Naive thymus-derived CD4-positive, alpha-beta T cell (primary cell): ENCODE measurements at regions not wholly inside any gene's neighbourhood (a gene's known extent, or its start where the extent isn't known, plus 50 kb on each side); places are given as distances from the start of the nearest gene placed in this dataset.
"Not testable (repeated sequence)": the region's sequence is repeated elsewhere in the genome, so short reads cannot be mapped to it uniquely, and the experiment has no call there.

Source experiments
- ATAC-seq: fragments of 150-1000 bp; cut with Tn5 transposase; 2 replicates; pipeline ENCODE4 v1.10.0; 2021; ENCODE audit warnings: mild to moderate bottlenecking, moderate library complexity
- CTCF ChIA-PET: fragments of 350-600 bp; sonication (Branson Sonifier 250); formaldehyde crosslinking; loops from one replicate; lab custom pipeline; 2021; ENCODE audit warnings: antibody characterized with exemption; lab: Charles Lee
- POLR2A ChIA-PET: fragments of 350-600 bp; sonication (Branson Sonifier 250); formaldehyde crosslinking; loops from one replicate; lab custom pipeline; 2021; ENCODE audit warnings: antibody characterized with exemption, inconsistent platforms; lab: Charles Lee
- DNase-seq, 9 donors: peaks; one replicate each; pipeline versions ENCODE4 v3.0.0 to v3.0.0-alpha.2; 2020 to 2022; ENCODE audit warnings: mixed read lengths in 1 of 9
- H3K27ac ChIP-seq: one replicate; pipeline ENCODE4 v1.7.0; 2013; ENCODE audit warnings: mild to moderate bottlenecking, low read depth, low read length, moderate library complexity
- H3K27me3 ChIP-seq, 2 donors: one replicate each; pipeline ENCODE4 v1.7.0; 2013; ENCODE audit warnings: low read length in 2 of 2, mild to moderate bottlenecking in 2 of 2, moderate library complexity in 2 of 2; ENCODE audit not compliant: control insufficient read depth in 2 of 2, insufficient read depth in 2 of 2
- H3K36me3 ChIP-seq, 3 experiments: 1 replicate in 2 of 3; 2 replicates in 1 of 3; pipeline ENCODE4 v1.7.0; 2013; ENCODE audit warnings: low read length in 3 of 3, mild to moderate bottlenecking in 3 of 3, moderate library complexity in 1 of 3; ENCODE audit not compliant: insufficient read depth in 3 of 3, control insufficient read depth in 2 of 3
- H3K4me1 ChIP-seq, 2 donors: one replicate each; pipeline ENCODE4 v1.7.0; 2013; ENCODE audit warnings: low read length in 2 of 2, mild to moderate bottlenecking in 2 of 2, moderate library complexity in 1 of 2; ENCODE audit not compliant: control insufficient read depth in 2 of 2, insufficient read depth in 2 of 2
- H3K4me3 ChIP-seq: 2 replicates; pipeline ENCODE4 v1.7.0; 2013; ENCODE audit warnings: mild to moderate bottlenecking, low read length
- H3K9me3 ChIP-seq, 3 experiments: 1 replicate in 2 of 3; 2 replicates in 1 of 3; pipeline ENCODE4 v1.7.0; 2013; ENCODE audit warnings: low read length in 3 of 3; ENCODE audit not compliant: control insufficient read depth in 2 of 3
- H3K27ac Mint-ChIP-seq, 9 donors: one replicate each; pipeline ENCODE4 v1.8.0; 2020 to 2022; ENCODE audit warnings: mixed read lengths in 9 of 9, mild to moderate bottlenecking in 8 of 9, moderate library complexity in 5 of 9, inconsistent platforms in 2 of 9
- H3K27me3 Mint-ChIP-seq, 5 donors: one replicate each; pipeline ENCODE4 v1.8.0; 2021 to 2022; ENCODE audit warnings: mixed read lengths in 5 of 5, mild to moderate bottlenecking in 1 of 5
- H3K36me3 Mint-ChIP-seq, 5 donors: one replicate each; pipeline ENCODE4 v1.8.0; 2020 to 2022; ENCODE audit warnings: mixed read lengths in 5 of 5, mild to moderate bottlenecking in 3 of 5, inconsistent platforms in 1 of 5
- H3K4me1 Mint-ChIP-seq, 7 donors: one replicate each; pipeline ENCODE4 v1.8.0; 2020 to 2022; ENCODE audit warnings: mixed read lengths in 7 of 7, mild to moderate bottlenecking in 3 of 7, inconsistent platforms in 1 of 7
- H3K4me3 Mint-ChIP-seq, 10 donors: one replicate each; pipeline ENCODE4 v1.8.0; 2020 to 2022; ENCODE audit warnings: mild to moderate bottlenecking in 10 of 10, mixed read lengths in 10 of 10, moderate library complexity in 6 of 10, inconsistent platforms in 2 of 10
- H3K9me3 Mint-ChIP-seq, 11 donors: one replicate each; pipeline ENCODE4 v1.8.0; 2020 to 2022; ENCODE audit warnings: mixed read lengths in 11 of 11, mild to moderate bottlenecking in 4 of 11, inconsistent platforms in 1 of 11, moderate library complexity in 1 of 11
- intact Hi-C, 2 donors: fragments of 100-400 bp; cut with micrococcal nuclease; formaldehyde crosslinking; loops; one replicate each; pipeline ENCODE4 v1.15.1; 2023

GRCh38 chr6:22372922-22373321 lies 76.1 kb upstream of the PRL start:
- Histone ChIP-seq H3K4me3 (no peak overlapping the region), H3K9me3 (no peaks in the 10 kb centered on the region), H3K36me3 (no peaks in the 10 kb centered on the region), H3K27ac (no peak overlapping the region), H3K27me3 (no peaks in the 10 kb centered on the region), H3K4me1 (no peaks in the 10 kb centered on the region)
- DNase-seq (no peak), ATAC-seq (no peak)
- intact Hi-C loops = no loop called here
- POLR2A ChIA-PET = no interaction called here
- Mint-ChIP-seq H3K27ac (no peak overlapping the region), H3K27me3 (no peaks in the 10 kb centered on the region), H3K36me3 (no peaks in the 10 kb centered on the region), H3K4me1 (no peaks in the 10 kb centered on the region), H3K9me3 (peaks cover 0 to 23% (median 2%) of the 10 kb centered on the region in 11 donors), H3K4me3 (no peak overlapping the region)
- CTCF ChIA-PET = no interaction called here

- H3K27ac Mint-ChIP-seq, H3K9me3 ChIP-seq, CTCF ChIA-PET, H3K4me3 ChIP-seq, ATAC-seq, POLR2A ChIA-PET, H3K36me3 Mint-ChIP-seq, intact Hi-C loops, H3K4me1 ChIP-seq, DNase-seq, H3K36me3 ChIP-seq, H3K27ac ChIP-seq, H3K27me3 ChIP-seq, H3K27me3 Mint-ChIP-seq, H3K4me1 Mint-ChIP-seq, H3K4me3 Mint-ChIP-seq: not testable (repeated sequence)
- peaks cover 0 to 19% (median 2%) of the 10 kb centered on the region in 11 donors for H3K9me3 Mint-ChIP-seq
Measured at GRCh38 chr6:22374950-22375349, 78.1 kb upstream of the PRL start.

GRCh38 chr6:22376293-22376692 lies 79.5 kb upstream of the PRL start:
- H3K4me3 ChIP-seq, POLR2A ChIA-PET, intact Hi-C loops, DNase-seq, H3K27me3 Mint-ChIP-seq, H3K36me3 Mint-ChIP-seq, H3K4me1 ChIP-seq, H3K4me1 Mint-ChIP-seq, H3K4me3 Mint-ChIP-seq, H3K27ac Mint-ChIP-seq, H3K36me3 ChIP-seq, H3K27ac ChIP-seq, CTCF ChIA-PET, H3K9me3 ChIP-seq, ATAC-seq, H3K27me3 ChIP-seq: not testable (repeated sequence)
- peaks cover 0 to 15% (median 2%) of the 10 kb centered on the region in 11 donors for H3K9me3 Mint-ChIP-seq

GRCh38 chr6:22378536-22378935 lies 81.7 kb upstream of the PRL start:
- H3K27ac ChIP-seq, intact Hi-C loops, DNase-seq, H3K9me3 ChIP-seq, H3K4me1 Mint-ChIP-seq, H3K4me3 Mint-ChIP-seq, H3K27ac Mint-ChIP-seq, H3K4me3 ChIP-seq, H3K27me3 ChIP-seq, H3K36me3 ChIP-seq, H3K36me3 Mint-ChIP-seq, CTCF ChIA-PET, H3K27me3 Mint-ChIP-seq, H3K4me1 ChIP-seq, ATAC-seq, POLR2A ChIA-PET: not testable (repeated sequence)
- peaks cover 0 to 12% (median 2%) of the 10 kb centered on the region in 11 donors for H3K9me3 Mint-ChIP-seq

- H3K27ac Mint-ChIP-seq = no peak overlapping the region
- Histone ChIP-seq H3K27ac (no peak overlapping the region), H3K9me3 (no peaks in the 10 kb centered on the region), H3K4me3 (no peak overlapping the region), H3K4me1 (no peaks in the 10 kb centered on the region), H3K36me3 (no peaks in the 10 kb centered on the region), H3K27me3 (no peaks in the 10 kb centered on the region)
- no peaks in the 10 kb centered on the region for H3K27me3 Mint-ChIP-seq
- peaks cover 0 to 15% (median 2%) of the 10 kb centered on the region in 11 donors for H3K9me3 Mint-ChIP-seq
- no peak for ATAC-seq
- no peak for DNase-seq
- intact Hi-C loops = no loop called here
- no peaks in the 10 kb centered on the region for H3K4me1 Mint-ChIP-seq
- CTCF ChIA-PET = no interaction called here
- H3K4me3 Mint-ChIP-seq = no peak overlapping the region
- H3K36me3 Mint-ChIP-seq = no peaks in the 10 kb centered on the region
- POLR2A ChIA-PET = no interaction called here
Measured at GRCh38 chr6:22380236-22380635, 83.4 kb upstream of the PRL start.

GRCh38 chr6:22381845-22382544 lies 85.2 kb upstream of the PRL start:
- no peak overlapping the region for H3K27ac ChIP-seq
- no peaks in the 10 kb centered on the region for H3K36me3 Mint-ChIP-seq
- no peaks in the 10 kb centered on the region for H3K4me1 ChIP-seq
- ChIA-PET CTCF (no interaction called here), POLR2A (no interaction called here)
- H3K4me1 Mint-ChIP-seq = no peaks in the 10 kb centered on the region
- no peaks in the 10 kb centered on the region for H3K27me3 ChIP-seq
- no peak overlapping the region for H3K4me3 ChIP-seq
- intact Hi-C loops = no loop called here
- no peaks in the 10 kb centered on the region for H3K9me3 ChIP-seq
- no peak overlapping the region for H3K4me3 Mint-ChIP-seq
- H3K27ac Mint-ChIP-seq = no peak overlapping the region
- ATAC-seq = no peak
- no peaks in the 10 kb centered on the region for H3K27me3 Mint-ChIP-seq
- DNase-seq = no peak
- H3K36me3 ChIP-seq = no peaks in the 10 kb centered on the region
- H3K9me3 Mint-ChIP-seq = peaks cover 0 to 22% (median 3%) of the 10 kb centered on the region in 11 donors

- Histone ChIP-seq H3K27ac (no peak overlapping the region), H3K4me3 (no peak overlapping the region), H3K27me3 (no peaks in the 10 kb centered on the region), H3K4me1 (no peaks in the 10 kb centered on the region), H3K36me3 (no peaks in the 10 kb centered on the region), H3K9me3 (no peaks in the 10 kb centered on the region)
- H3K27me3 Mint-ChIP-seq = no peaks in the 10 kb centered on the region
- ChIA-PET POLR2A (no interaction called here), CTCF (no interaction called here)
- no peak overlapping the region for H3K27ac Mint-ChIP-seq
- ATAC-seq (no peak), DNase-seq (no peak)
- H3K4me3 Mint-ChIP-seq = no peak overlapping the region
- H3K36me3 Mint-ChIP-seq = no peaks in the 10 kb centered on the region
- no peaks in the 10 kb centered on the region for H3K4me1 Mint-ChIP-seq
- intact Hi-C loops = no loop called here
- H3K9me3 Mint-ChIP-seq = peaks cover 0 to 12% (median 0%) of the 10 kb centered on the region in 11 donors
Measured at GRCh38 chr6:22383016-22383415, 86.2 kb upstream of the PRL start.
